Ovary (tissue), 7 donors: ENCODE measurements at regions not wholly inside any gene's neighbourhood (a gene's known extent, or its start where the extent isn't known, plus 50 kb on each side); places are given as distances from the start of the nearest gene placed in this dataset.

Experiments used
- DNase-seq, 5 donors: peaks; one replicate each; pipeline ENCODE4 v3.0.0-alpha.2; 2019 to 2020
- H3K27ac ChIP-seq, 2 donors: fragments of 200-600 bp; one replicate each; pipeline versions ENCODE4 v1.5.1 to v1.8.0; 2019 to 2022
- H3K27me3 ChIP-seq: fragments of 200-600 bp; one replicate; pipeline ENCODE4 v1.8.0; 2022
- H3K36me3 ChIP-seq: fragments of 200-600 bp; sonication (generic); one replicate; pipeline ENCODE4 v1.5.1; 2019
- H3K4me1 ChIP-seq: one replicate; pipeline ENCODE4 v1.8.1; 2013; ENCODE audit warnings: mild to moderate bottlenecking, moderate library complexity; ENCODE audit not compliant: insufficient read depth
- H3K4me3 ChIP-seq: fragments of 200-600 bp; sonication (generic); one replicate; pipeline ENCODE4 v1.5.1; 2017
- H3K9me3 ChIP-seq, 2 donors: fragments of 200-600 bp in 1 of 2; sonication (generic) in 1 of 2; one replicate each; pipeline versions ENCODE4 v1.5.1 to v1.8.1; 2013 to 2019; ENCODE audit warnings: mild to moderate bottlenecking in 1 of 2, moderate library complexity in 1 of 2
- EP300 ChIP-seq: sonication (generic); formaldehyde crosslinking; IDR thresholded peaks from one replicate; pipeline ENCODE4 v1.6.1; 2017; ENCODE audit warnings: antibody characterized with exemption
- POLR2A ChIP-seq: fragments of 450-650 bp; IDR thresholded peaks from one replicate; pipeline ENCODE4 v1.6.1; 2017; ENCODE audit warnings: antibody characterized with exemption, mild to moderate bottlenecking, moderate library complexity
- WGBS, 3 donors: extraction: QIAGEN DNeasy Blood & Tissue Kit in 1 of 3; methylation state at CpG; one replicate each; pipeline versions ENCODE4 v1.1.5 to v1.1.7; 2013 to 2017; 5-methylcytosine and 5-hydroxymethylcytosine counted together
- intact Hi-C, 4 donors: fragments of 100-400 bp; cut with DNase I; formaldehyde crosslinking; loops; one replicate each; pipeline versions ENCODE4 v1.11.0 to v1.15.1; 2022 to 2023
- TF ChIP-seq, protein P1 (sequence below), 3 donors: fragments of 450-650 bp in 2 of 3; fragments of 200-600 bp in 1 of 3; IDR thresholded peaks; one replicate each; pipeline versions ENCODE4 v1.5.1 to v1.8.0; 2016 to 2022; ENCODE audit warnings: antibody characterized with exemption in 3 of 3, mild to moderate bottlenecking in 1 of 3
- donor health status: DM: no; HTN: no; CAD: no; lungs with moderate emphysema.
- donor health status: DM: no; HTN: no; CAD: no.
- donor health status: Bipolar disorder and iron deficiency.
- donor health status: DM: no; HTN: no; CAD: no.
- donor health status: DM: yes; HTN: yes; CAD: no.

DNA sequence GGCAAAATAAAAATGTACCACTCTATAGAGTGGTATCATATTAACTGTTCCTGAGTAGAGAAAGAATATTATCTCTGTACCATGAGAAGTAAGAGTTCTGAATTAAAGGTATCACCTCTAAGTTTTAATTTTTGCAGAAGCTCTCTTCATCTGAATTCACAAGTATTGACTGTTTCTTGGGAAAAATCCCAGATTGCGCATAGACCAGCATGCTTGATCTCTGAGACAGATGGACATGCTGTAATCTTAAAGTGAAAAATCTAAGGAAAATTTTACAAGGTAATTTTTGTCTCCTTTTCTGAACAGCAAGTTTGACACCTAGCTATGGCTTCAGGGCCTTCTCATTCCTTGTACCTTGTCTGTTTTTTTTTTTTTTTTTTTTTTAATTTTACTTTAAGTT is 1050.7 kb upstream of the RBFOX1 start:
- Histone ChIP-seq H3K27ac (no peak overlapping the region), H3K9me3 (no peaks in the 10 kb centered on the region), H3K4me3 (no peak overlapping the region), H3K27me3 (no peaks in the 10 kb centered on the region), H3K36me3 (no peaks in the 10 kb centered on the region), H3K4me1 (no peaks in the 10 kb centered on the region)
- DNase-seq, result no peak
- intact Hi-C loops, result no loop called here
- TF ChIP-seq POLR2A, result no peak
- TF ChIP-seq, protein P1, sequence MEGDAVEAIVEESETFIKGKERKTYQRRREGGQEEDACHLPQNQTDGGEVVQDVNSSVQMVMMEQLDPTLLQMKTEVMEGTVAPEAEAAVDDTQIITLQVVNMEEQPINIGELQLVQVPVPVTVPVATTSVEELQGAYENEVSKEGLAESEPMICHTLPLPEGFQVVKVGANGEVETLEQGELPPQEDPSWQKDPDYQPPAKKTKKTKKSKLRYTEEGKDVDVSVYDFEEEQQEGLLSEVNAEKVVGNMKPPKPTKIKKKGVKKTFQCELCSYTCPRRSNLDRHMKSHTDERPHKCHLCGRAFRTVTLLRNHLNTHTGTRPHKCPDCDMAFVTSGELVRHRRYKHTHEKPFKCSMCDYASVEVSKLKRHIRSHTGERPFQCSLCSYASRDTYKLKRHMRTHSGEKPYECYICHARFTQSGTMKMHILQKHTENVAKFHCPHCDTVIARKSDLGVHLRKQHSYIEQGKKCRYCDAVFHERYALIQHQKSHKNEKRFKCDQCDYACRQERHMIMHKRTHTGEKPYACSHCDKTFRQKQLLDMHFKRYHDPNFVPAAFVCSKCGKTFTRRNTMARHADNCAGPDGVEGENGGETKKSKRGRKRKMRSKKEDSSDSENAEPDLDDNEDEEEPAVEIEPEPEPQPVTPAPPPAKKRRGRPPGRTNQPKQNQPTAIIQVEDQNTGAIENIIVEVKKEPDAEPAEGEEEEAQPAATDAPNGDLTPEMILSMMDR (IDR thresholded peaks at IDR 0.05), result no peak
- TF ChIP-seq EP300, result no peak
- 92 to 99% (median 93%) methylated on average over 1 of the region's 1 CpG for WGBS, 3 donors

DNA sequence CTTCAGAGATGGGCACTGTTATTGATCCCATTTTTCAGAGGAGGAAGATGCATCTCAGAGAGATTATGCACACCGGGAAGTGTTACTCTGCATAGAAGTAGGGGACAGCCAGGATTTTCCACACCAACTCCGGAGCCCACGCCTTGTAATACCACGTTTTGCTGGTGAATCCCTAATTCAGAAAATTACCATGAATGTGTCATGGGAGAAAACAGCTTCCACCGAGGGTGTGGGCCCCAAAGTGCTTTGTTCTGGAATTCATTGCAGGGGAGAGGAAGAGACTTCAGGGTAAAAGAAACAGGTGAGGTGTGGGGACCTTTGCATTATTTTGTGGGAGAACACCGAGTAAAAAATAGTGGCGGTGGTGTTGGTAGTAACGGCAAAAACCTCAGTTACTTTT is 1051.4 kb upstream of the RBFOX1 start:
- TF ChIP-seq EP300 (no peak), POLR2A (no peak)
- TF ChIP-seq, protein P1 (IDR thresholded peaks at IDR 0.05), result no peak
- intact Hi-C loops, result no loop called here
- Histone ChIP-seq H3K36me3 (no peaks in the 10 kb centered on the region), H3K27ac (no peak overlapping the region), H3K9me3 (no peaks in the 10 kb centered on the region), H3K27me3 (no peaks in the 10 kb centered on the region), H3K4me3 (no peak overlapping the region), H3K4me1 (no peaks in the 10 kb centered on the region)
- DNase-seq, result no peak
- WGBS, 3 donors, result 81 to 87% (median 86%) methylated on average over 8 of the region's 8 CpGs

DNA sequence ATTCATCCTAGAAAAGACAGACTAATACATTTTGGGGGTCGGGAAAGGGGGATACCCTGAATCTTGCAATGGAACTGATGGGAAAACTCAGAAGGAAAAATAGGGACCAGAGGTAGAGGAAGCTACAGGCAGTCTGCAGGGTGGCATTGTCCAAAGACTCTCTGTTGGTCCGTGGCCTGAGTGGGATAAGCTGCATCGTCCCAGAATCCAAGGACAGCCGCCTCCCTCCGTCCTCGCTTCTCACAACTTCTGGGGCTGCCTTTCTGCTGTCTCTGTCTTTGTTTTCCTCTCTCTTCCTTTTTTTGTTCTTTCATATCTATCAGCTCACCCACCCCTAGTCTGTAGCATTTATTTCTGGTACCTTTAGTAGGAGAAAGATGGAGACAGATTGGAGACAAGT is 1052.6 kb upstream of the RBFOX1 start:
- TF ChIP-seq EP300, result no peak
- no peak for TF ChIP-seq POLR2A
- TF ChIP-seq, protein P1 (IDR thresholded peaks at IDR 0.05), result no peak

DNA sequence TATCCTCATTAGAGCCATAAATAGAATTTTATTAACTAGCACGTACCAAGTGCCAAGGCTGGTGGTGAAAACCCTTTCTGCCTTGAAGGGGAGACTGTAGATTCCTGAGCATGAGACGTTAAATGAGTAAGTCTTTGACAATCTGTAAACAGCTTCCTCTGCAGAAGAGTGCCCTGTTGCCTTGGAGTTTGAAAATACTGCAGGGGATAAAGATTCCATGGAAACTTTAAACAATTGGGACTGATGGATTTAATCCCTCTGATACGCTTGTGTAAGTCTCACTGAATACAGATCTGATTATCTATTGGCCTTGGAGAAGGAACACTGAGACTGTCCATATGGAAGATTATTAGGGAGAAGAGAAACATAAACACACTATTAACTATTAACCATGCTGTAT is 1053.4 kb upstream of the RBFOX1 start:
- Histone ChIP-seq H3K27ac (no peak overlapping the region), H3K4me1 (no peaks in the 10 kb centered on the region), H3K27me3 (no peaks in the 10 kb centered on the region), H3K4me3 (no peak overlapping the region), H3K36me3 (no peaks in the 10 kb centered on the region), H3K9me3 (no peaks in the 10 kb centered on the region)
- DNase-seq, result no peak
- WGBS, 3 donors, result 40 to 45% (median 44%) methylated on average over 3 of the region's 3 CpGs
- TF ChIP-seq, protein P1 (IDR thresholded peaks at IDR 0.05), result no peak
- TF ChIP-seq EP300 (no peak), POLR2A (no peak)
- intact Hi-C loops, result no loop called here

More for the DNA sequence above, 1052.6 kb upstream of the RBFOX1 start:
- no peaks in the 10 kb centered on the region for H3K27me3 ChIP-seq
- DNase-seq, result no peak
- WGBS, 3 donors, result 62 to 77% (median 69%) methylated on average over 6 of the region's 6 CpGs
- intact Hi-C loops, result no loop called here
- no peaks in the 10 kb centered on the region for H3K4me1 ChIP-seq
- H3K4me3 ChIP-seq, result no peak overlapping the region
- no peak overlapping the region for H3K27ac ChIP-seq
- H3K9me3 ChIP-seq, result no peaks in the 10 kb centered on the region
- H3K36me3 ChIP-seq, result no peaks in the 10 kb centered on the region

DNA sequence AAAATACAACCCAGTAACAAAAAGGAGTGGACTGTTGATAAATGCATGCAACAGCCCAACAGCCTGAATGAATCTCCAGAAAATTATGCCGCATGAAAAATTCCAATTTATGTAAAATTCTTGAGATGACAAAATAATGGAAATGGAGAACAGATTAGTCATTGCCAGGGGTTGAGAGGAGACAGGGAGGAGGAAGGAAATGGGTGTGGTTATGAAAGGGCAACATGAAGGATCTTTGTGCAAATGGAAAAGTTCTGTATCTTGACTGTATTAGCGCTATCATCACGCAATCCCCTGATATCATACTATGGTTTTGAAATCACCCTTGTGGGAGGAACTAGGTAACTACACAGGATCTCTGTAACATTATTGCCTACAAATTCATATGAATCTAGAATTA is 1058.3 kb upstream of the RBFOX1 start:
- 90 to 95% (median 95%) methylated on average over 3 of the region's 3 CpGs for WGBS, 3 donors
- no peak for DNase-seq
- no peak overlapping the region for H3K4me3 ChIP-seq
- H3K4me1 ChIP-seq, result no peaks in the 10 kb centered on the region
- TF ChIP-seq EP300 (no peak), POLR2A (no peak)
- TF ChIP-seq, protein P1 (IDR thresholded peaks at IDR 0.05), result no peak
- no peaks in the 10 kb centered on the region for H3K36me3 ChIP-seq
- no peak overlapping the region for H3K27ac ChIP-seq
- no peaks in the 10 kb centered on the region for H3K9me3 ChIP-seq
- intact Hi-C loops, result no loop called here
- H3K27me3 ChIP-seq, result no peaks in the 10 kb centered on the region
